ENCODE measurements at regions not wholly inside any gene's neighbourhood (a gene's known extent, or its start where the extent isn't known, plus 50 kb on each side); places are given as distances from the start of the nearest gene placed in this dataset.
"Not testable (repeated sequence)": the region's sequence is repeated elsewhere in the genome, so short reads cannot be mapped to it uniquely, and the experiment has no call there.

GRCh38 chr2:64919261-64919660 lies 69.9 kb upstream of the SLC1A4 start:
- no peak for DNase-seq (ENCODE audit: low spot score)

- DNase-seq (ENCODE audit: low spot score) = no peak
Measured at GRCh38 chr2:64922482-64923384, 66.5 kb upstream of the SLC1A4 start.

GRCh38 chr2:64923385-64923710 lies 65.9 kb upstream of the SLC1A4 start:
- no peak for DNase-seq (ENCODE audit: low spot score)

- DNase-seq (ENCODE audit: low spot score) = no peak
Measured at GRCh38 chr2:64924170-64924934, 64.8 kb upstream of the SLC1A4 start.

GRCh38 chr2:64925930-64926722 lies 63.1 kb upstream of the SLC1A4 start:
- not testable (repeated sequence) for DNase-seq (ENCODE audit: low spot score)

- no peak for DNase-seq (ENCODE audit: low spot score)
Measured at GRCh38 chr2:64928813-64929212, 60.4 kb upstream of the SLC1A4 start.

GRCh38 chr2:64929333-64929732 lies 59.9 kb upstream of the SLC1A4 start:
- DNase-seq (ENCODE audit: low spot score) = no peak

GRCh38 chr2:64930258-64930671 lies 58.9 kb upstream of the SLC1A4 start:
- DNase-seq (ENCODE audit: low spot score) = no peak

GRCh38 chr2:64931246-64932115 lies 57.7 kb upstream of the SLC1A4 start:
- DNase-seq (ENCODE audit: low spot score) = no peak

GRCh38 chr2:64932116-64932370 lies 57.2 kb upstream of the SLC1A4 start:
- DNase-seq (ENCODE audit: low spot score) = no peak

GRCh38 chr2:64932371-64933216 lies 56.6 kb upstream of the SLC1A4 start:
- no peak for DNase-seq (ENCODE audit: low spot score)

GRCh38 chr2:64934530-64934929 lies 54.7 kb upstream of the SLC1A4 start:
- no peak for DNase-seq (ENCODE audit: low spot score)

- no peak for DNase-seq (ENCODE audit: low spot score)
Measured at GRCh38 chr2:64936809-64937208, 52.4 kb upstream of the SLC1A4 start.

GRCh38 chr2:64937314-64937686 lies 51.9 kb upstream of the SLC1A4 start:
- DNase-seq (ENCODE audit: low spot score) = not testable (repeated sequence)

- no peak for DNase-seq (ENCODE audit: low spot score)
Measured at GRCh38 chr2:64937687-64938491, 51.3 kb upstream of the SLC1A4 start.

- no peak for DNase-seq (ENCODE audit: low spot score)
Measured at GRCh38 chr2:64938607-64939285, 50.5 kb upstream of the SLC1A4 start.

- no peak for DNase-seq (ENCODE audit: low spot score)
Measured at GRCh38 chr2:64939332-64939917, 49.8 kb upstream of the SLC1A4 start.

All from LoVo (cell line).